NCI-H2081 treated with DMSO at 0.1 percent for 48 hours (cell line): ENCODE measurements at regions not wholly inside any gene's neighbourhood (a gene's known extent, or its start where the extent isn't known, plus 50 kb on each side); places are given as distances from the start of the nearest gene placed in this dataset.
"Not testable (repeated sequence)": the region's sequence is repeated elsewhere in the genome, so short reads cannot be mapped to it uniquely, and the experiment has no call there.

Source experiments
- DNase-seq: peaks from one replicate; lab custom pipeline; 2025; lab: John Stamatoyannopoulos, UW

DNA sequence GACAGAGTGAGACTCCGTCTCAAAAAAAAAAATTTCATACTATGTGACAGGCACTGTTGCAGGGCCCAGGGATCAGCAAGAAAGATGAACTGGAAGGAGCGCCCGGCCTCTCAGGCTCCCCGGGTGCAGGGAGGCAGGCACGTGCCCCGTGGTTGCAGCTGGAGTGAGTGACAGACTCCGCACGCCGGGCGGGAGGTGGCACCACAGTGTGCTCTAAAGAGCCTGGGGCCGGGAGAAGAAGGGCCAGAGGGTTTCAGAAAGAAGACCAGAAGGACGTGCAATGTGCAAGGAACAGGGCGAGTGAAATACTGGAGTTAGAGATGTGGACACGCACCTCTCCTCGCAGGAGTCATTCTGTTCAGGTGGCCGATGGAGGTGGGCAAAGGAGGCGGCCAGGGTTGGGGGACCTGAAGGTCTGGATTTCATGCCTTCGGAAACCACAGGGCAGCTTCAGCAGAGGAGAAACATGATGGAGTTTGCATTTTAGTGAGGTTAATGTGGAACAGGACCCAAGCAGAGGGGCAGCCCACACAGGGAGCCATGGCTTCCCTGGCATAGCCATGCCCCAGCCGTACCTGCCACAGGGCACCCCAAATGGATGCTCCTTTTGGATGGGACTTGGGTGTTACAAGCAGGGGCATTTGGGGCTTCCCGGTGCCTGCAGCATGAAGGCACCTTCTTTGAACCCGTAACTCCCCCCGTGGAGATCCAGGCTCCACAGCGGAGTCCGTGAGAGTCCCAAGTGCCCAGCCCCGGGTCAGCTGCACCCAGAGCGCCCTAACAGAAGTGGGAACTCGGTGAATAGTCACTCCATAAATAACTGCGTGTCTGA is 226.2 kb downstream of the ERMARD start:
- DNase-seq: no peak

DNA sequence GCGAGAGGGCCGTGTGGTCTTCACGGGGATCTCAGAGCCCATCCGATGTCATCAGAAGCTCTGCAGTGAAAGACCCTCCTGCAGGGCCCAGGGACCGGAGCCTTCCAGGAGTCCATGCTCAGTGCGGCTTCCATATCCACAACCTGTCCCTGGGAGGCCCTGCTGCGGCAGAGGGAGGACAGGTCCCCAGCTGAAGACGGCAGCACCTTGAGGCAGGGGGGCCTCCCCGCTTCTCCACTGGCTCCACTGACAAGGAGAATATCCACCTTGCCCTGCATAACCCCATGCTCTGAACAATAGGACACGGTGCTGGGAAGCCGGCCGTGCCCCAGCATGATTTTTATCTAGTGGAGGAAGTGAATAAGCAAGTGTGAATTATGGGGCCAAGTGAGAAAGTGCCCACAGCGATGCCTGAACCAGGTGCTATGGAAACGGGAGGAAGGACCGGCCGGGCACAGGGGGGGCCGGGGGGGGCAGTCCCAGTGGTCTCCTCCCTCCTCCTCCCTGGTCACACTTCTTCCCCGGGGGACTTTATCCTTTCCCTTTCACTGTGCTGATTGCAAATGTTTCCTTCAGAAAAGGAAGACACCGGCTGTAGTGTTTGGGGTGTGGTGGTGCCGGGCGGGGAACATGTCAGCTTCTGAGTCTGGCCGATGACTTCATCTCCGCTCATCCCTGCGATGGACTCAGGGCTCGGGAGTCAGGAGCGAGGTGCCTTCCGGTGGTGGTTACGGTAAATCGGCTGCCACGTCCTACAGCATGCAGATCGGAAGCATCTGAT is 225.1 kb downstream of the ERMARD start:
- no peak for DNase-seq

DNA sequence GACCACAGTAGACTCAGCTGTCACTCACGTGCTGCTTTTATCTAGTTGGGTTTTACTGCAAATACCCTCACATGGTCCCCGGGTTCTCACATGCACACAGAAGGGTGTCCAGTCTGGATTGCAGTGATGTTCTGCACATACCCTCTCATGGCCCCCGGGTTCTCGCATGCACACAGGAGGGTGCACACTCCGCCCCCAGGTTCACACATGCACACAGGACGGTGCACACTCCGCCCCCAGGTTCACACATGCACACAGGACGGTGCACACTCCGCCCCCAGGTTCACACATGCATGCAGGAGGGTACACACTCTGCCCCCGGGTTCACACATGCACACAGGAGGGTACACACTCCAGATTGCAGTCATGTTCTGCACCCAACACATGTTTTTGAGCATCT is 224.3 kb downstream of the ERMARD start:
- DNase-seq: no peak

DNA sequence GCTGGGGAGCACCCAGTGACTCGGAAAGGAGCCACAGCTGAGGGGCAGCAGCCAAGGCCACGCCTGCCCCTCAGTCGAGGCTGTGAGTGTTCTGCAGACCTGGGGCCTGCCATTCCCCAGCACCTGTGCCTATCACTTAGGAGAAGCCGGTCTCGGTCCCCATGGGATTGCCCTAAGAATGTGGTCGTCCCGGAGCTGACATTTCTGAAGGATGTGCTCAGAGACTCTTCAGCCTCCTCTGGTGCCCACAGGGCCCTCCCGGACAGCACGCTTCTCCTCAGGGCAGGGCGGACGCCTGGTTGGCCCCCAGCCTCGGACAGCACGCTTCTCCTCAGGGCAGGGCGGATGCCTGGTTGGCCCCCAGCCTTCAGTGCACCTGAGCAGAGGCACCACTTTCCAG is 223.9 kb downstream of the ERMARD start:
- DNase-seq: no peak

DNA sequence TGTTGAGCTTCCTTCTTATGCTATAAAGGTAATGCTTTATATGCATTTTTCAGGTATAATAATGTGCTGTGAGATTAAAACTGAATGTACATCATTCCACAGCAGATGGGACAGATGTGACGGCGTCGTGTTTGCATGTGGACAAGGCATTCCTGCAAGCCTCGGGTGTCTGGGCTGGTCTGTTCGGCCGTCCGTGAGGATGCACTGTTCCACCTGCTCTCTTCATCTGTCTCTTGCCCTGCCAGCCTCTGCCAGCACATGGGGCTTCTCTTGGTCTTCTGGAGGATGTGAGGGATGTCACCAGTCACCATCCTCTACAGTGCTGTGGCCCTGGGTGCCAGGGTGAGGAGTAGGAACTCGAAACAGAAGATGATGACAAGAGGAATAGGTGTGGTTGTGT is 223.2 kb downstream of the ERMARD start:
- DNase-seq: no peak

DNA sequence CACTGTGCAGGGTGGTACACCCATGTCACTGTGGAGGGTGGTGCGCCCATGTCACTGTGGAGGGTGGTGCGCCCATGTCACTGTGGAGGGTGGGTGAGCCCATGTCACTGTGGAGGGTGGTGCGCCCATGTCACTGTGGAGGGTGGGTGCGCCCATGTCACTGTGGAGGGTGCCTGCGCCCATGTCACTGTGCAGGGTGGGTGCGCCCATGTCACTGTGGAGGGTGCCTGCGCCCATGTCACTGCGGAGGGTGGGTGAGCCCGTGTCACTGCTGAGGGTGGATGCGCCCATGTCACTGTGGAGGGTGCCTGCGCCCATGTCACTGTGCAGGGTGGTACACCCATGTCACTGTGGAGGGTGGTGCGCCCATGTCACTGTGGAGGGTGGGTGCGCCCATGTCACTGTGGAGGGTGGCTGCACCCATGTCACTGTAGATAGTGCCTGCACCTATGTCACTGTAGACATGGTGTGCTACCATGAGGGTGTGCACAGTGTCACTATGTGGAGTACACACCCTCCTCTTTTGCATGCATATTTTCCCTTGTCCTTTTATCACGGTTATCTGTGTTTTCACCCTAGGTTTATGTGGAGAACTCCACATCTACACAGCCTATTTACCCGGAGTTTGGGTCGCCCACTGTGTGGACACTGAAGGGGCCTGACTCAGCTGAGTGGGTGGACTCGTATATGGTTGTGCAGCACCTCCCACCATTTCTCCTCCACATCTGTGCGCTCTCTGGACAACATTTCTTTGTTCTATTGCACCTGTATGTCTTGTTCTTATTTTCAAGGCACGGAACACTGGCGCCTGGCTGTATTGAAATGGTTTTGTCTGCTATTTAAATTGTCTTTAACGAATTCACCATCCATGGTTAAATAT is 222.4 kb downstream of the ERMARD start:
- not testable (repeated sequence) for DNase-seq

GRCh38 chr6:169972736-169973135 is 221.3 kb downstream of the ERMARD start:
- DNase-seq: no peak

DNA sequence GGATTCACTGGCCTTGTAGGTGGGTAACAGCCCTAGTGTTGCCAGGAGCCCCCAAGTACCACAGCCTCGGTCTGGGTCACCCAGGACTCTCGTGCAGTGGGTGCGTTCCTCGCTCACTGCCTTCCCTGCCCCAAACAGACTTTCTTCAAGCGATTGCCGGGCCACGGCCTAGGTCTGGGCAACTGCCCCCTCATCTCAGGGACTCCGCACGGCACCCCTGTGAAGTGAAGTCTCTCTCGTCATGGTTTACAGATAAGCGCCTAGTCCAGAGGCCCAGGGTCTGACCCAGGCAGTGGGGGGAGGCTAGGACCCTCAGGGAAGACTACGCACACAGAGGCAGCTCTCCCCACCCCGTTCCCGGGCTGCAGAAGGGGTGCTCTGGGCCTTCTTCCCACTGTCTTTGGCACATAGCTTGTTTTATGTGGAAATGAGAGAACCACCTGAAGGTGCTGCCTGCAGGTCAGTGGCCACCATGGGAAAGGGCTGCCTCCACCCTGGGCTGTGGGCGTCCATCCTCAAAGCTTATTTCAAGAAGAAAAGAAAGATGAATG is 220.8 kb downstream of the ERMARD start:
- DNase-seq: no peak

GRCh38 chr6:169971081-169971861 is 219.8 kb downstream of the ERMARD start:
- no peak for DNase-seq

- DNase-seq: no peak
Measured at GRCh38 chr6:169970306-169970988, 219.0 kb downstream of the ERMARD start.

- DNase-seq: no peak
Measured at GRCh38 chr6:169969372-169970099, 218.1 kb downstream of the ERMARD start.

DNA sequence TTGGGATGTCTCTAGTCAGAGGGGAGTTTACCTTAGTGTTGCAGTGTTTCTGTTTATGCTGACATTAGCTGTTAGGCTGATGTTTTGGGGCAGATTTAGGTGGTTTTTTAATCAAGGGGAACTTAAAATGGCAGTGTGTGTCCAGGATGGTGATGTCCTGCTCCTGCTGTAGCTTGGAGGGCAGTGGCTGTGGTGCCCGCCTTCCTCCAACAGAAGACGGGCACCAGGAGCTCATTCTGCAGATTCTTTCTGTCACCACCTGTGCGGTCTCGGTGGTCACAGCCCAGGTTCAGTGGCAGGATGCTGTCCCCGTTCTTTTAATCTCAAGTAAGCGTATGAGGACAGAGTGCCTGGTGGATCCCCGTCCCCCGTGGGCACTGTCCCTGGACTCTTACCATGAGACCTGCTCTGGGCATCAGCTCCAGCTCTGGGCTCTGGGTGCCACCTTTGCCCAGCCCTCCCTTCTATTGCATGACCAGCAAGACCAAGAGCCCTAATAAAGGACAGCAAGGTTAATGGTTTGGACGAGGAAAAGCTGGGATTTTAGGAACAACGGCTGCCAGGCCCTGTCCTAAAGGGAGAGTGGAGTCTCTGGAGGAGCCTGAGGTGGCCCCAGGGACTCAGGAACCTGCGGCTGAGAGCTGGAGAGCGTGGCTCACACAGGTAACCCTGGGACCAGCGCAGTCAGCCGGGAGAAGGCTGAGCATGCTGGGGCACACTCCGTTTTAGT is 217.3 kb downstream of the ERMARD start:
- no peak for DNase-seq

DNA sequence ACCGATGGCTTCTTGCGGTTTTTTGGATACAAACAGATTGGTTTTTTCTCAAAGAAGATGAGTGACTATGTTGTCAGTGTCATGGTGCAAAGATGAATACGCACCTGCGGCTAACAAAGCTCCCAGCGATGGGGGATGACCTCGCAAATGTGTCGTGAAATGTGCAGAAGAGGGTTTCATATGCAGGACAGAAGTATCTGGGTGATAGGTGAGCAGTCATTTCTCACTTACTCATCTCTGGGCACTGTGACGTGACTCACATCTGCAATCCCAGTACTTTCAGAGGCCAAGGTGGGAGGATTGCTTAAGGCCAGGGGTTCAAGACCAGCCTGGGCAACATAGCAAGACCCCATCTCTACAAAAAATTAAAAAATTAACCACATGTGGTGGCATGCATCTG is 216.3 kb downstream of the ERMARD start:
- DNase-seq: no peak

DNA sequence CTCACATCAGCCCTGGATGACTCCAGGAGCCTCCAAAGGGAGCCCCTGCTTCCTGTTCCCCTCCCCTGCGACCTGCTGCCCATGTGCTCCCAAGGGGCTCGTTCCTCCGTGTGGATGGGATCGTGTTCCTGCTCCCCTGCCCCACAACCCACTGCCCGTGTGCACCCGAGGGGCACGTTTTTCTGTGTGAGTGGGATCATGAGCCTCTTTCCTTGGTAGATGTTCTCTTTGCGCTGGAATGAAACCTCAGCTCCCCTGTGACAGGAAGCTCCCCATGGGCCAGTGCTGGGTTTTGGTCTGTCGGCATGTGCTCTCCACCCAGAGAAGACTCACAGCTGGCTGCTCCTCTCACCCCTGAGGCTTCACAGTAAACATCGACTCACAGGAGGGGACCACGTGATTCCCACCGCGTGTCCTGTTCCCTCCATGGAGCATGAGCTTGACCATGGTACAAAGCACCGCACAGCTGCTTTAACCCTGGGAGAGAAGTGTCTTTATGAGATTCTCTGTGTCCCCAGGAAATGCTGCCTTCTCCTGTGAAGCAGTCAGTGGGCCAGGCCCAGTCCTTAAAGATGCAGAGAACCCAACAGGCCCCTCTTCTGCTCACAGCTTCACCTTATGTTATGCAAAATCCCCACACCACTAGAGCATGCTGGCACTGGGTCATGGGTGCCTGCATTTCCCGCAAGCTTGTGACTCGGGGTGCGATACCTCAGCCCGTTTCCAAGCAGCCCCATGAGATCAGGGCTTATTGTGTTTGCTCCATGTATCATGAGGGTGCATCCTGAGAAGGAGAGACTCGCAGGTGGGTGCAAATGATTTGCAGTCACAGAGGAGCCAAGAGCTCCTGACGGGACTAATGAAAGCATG is 215.1 kb downstream of the ERMARD start:
- no peak for DNase-seq

DNA sequence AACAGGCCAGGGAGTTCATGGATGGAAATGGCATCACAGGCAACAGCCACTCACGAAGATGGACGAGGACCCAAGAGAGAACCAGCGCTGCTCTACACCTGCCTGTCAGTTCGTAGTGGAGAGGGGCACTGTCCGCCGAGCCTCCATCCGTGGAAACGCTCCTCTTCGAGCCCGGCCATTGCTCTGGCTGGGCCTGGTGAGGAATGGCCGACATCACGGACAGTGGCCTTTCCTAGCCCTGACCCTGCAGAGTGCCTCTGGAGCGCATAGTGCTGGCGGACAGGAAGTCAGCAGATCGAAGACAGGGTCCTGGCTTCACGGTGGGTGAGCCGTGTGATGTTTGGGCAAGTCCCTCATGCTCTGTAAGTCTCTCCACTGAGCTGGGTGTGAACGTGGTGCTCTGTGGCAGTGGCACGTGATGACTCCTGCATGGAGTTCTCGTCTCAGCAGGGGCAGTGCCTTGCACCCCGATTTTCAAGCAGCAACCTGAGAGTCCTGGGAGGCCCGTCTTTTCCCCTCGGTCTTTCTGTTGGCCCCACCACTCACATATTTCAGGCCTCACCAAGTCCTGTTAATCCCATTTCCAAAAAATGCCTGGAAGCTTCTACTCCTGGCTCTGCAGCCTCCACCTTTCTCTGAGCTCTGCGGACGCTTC is 214.4 kb downstream of the ERMARD start:
- no peak for DNase-seq

DNA sequence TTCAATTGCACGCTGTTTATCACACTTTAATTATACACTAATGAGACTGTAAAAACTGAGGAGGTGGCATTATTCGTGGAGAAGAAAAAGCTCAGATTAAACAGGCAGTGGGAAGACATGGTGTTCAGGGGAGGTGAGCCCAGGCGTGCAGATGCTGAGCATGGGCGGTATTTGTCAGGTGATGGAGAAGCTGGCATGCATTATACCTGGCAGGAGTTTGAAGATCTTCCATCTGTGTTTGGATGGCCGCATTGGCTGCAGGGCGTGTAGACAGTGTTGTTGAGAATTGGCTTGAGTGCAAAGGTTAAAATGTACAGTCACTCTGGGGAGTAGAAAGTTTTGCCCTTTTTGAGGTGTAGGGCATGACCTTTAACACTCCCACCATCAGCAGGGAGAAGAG is 213.8 kb downstream of the ERMARD start:
- DNase-seq: no peak

GRCh38 chr6:169964486-169965180 is 213.2 kb downstream of the ERMARD start:
- no peak for DNase-seq
